MM.1S (cell line): ENCODE measurements at regions not wholly inside any gene's neighbourhood (a gene's known extent, or its start where the extent isn't known, plus 50 kb on each side); places are given as distances from the start of the nearest gene placed in this dataset.

Source experiments
- DNase-seq: peaks from one replicate; pipeline ENCODE4 v3.0.0-alpha.2; 2015
- H2AFZ ChIP-seq: fragments of 300-600 bp; sonication (generic); 2 replicates; pipeline ENCODE4 v1.6.0; 2016; ENCODE audit warnings: antibody characterized with exemption, low read length
- H3F3A ChIP-seq: fragments of 300-600 bp; sonication (generic); 2 replicates; pipeline ENCODE4 v1.6.1; 2016; ENCODE audit warnings: mild to moderate bottlenecking, antibody characterized with exemption, low read length, moderate library complexity, mixed read lengths; ENCODE audit not compliant: insufficient read depth
- H3K27ac ChIP-seq: fragments of 300-600 bp; sonication (generic); 2 replicates; pipeline ENCODE4 v1.5.1; 2016; ENCODE audit warnings: mild to moderate bottlenecking, low read length
- H3K27me3 ChIP-seq: fragments of 300-600 bp; sonication (generic); replicated peaks from 2 replicates; pipeline ENCODE4 v1.6.0; 2016; ENCODE audit warnings: low read length; ENCODE audit not compliant: insufficient read depth
- H3K36me3 ChIP-seq: fragments of 300-600 bp; sonication (generic); replicated peaks from 2 replicates; pipeline ENCODE4 v1.6.1; 2016; ENCODE audit warnings: mild to moderate bottlenecking, low read length, mixed read lengths; ENCODE audit not compliant: insufficient read depth
- H3K4me1 ChIP-seq: fragments of 300-600 bp; sonication (generic); 2 replicates; pipeline ENCODE4 v1.6.1; 2016; ENCODE audit warnings: low read length, mixed read lengths
- H3K4me2 ChIP-seq: fragments of 300-600 bp; sonication (generic); 2 replicates; pipeline ENCODE4 v1.6.0; 2016; ENCODE audit warnings: low read depth, low read length
- H3K4me3 ChIP-seq: fragments of 300-600 bp; sonication (generic); 2 replicates; pipeline ENCODE4 v1.5.1; 2016; ENCODE audit warnings: low read length, mixed read lengths
- H3K79me2 ChIP-seq: fragments of 300-600 bp; sonication (generic); 2 replicates; pipeline ENCODE4 v1.6.1; 2016; ENCODE audit warnings: mixed run types, low read length, mixed read lengths
- H3K9ac ChIP-seq: fragments of 300-600 bp; sonication (generic); 2 replicates; pipeline ENCODE4 v1.6.1; 2016; ENCODE audit warnings: low read length, mixed read lengths
- H3K9me2 ChIP-seq: fragments of 300-600 bp; sonication (generic); replicated peaks from 2 replicates; pipeline ENCODE4 v1.6.1; 2016; ENCODE audit warnings: mild to moderate bottlenecking, low read length, mixed read lengths; ENCODE audit not compliant: insufficient read depth
- H3K9me3 ChIP-seq: fragments of 300-600 bp; sonication (generic); replicated peaks from 2 replicates; pipeline ENCODE4 v1.6.1; 2016; ENCODE audit warnings: mild to moderate bottlenecking, low read length, mixed read lengths; ENCODE audit not compliant: insufficient read depth
- H4K20me1 ChIP-seq: fragments of 300-600 bp; sonication (generic); 2 replicates; pipeline ENCODE4 v1.6.1; 2016; ENCODE audit warnings: mild to moderate bottlenecking, low read length, moderate library complexity, mixed read lengths; ENCODE audit not compliant: insufficient read depth
- EZH2 ChIP-seq: fragments of 300-600 bp; sonication (generic); optimal IDR thresholded peaks from 2 replicates; pipeline ENCODE3; 2017; ENCODE audit warnings: low read depth, mild to moderate bottlenecking, antibody characterized with exemption, low read length, mixed read lengths
- EZH2phosphoT487 ChIP-seq: fragments of 300-600 bp; sonication (generic); IDR thresholded peaks from 2 replicates; pipeline ENCODE4 v1.6.1; 2018; ENCODE audit warnings: antibody characterized with exemption, low read length
- TF ChIP-seq, protein P1 (sequence below): fragments of 300-600 bp; sonication (generic); IDR thresholded peaks from 2 replicates; pipeline ENCODE4 v1.5.1; 2016; ENCODE audit warnings: antibody characterized with exemption, low read length, mixed read lengths

DNA sequence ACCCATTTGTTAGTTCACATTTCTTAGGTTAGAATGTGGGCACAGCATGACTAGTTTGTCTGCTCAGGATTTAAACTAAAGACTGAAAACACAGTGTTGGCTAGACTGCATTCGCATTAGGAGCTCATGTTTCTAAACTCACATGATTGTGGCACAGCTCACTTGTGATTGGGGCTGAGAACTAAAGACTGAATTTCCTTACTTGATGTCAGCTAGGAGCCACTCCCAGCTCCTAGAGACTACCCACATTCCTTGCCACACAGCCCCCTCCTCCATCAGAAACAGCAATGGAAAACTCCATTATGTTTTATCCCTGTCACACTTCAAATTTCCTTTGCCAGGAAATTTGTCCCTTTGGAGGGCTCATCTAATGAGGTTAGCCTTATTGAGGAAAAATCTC lies 170.2 kb upstream of the NUDT6 start:
- DNase-seq, result no peak
- H3K4me1 ChIP-seq, result no peaks in the 10 kb centered on the region
- H3F3A ChIP-seq, result no peaks in the 10 kb centered on the region
- no peak overlapping the region for H3K4me3 ChIP-seq
- no peak overlapping the region for H2AFZ ChIP-seq
- no peak for TF ChIP-seq EZH2phosphoT487
- TF ChIP-seq, protein P1, sequence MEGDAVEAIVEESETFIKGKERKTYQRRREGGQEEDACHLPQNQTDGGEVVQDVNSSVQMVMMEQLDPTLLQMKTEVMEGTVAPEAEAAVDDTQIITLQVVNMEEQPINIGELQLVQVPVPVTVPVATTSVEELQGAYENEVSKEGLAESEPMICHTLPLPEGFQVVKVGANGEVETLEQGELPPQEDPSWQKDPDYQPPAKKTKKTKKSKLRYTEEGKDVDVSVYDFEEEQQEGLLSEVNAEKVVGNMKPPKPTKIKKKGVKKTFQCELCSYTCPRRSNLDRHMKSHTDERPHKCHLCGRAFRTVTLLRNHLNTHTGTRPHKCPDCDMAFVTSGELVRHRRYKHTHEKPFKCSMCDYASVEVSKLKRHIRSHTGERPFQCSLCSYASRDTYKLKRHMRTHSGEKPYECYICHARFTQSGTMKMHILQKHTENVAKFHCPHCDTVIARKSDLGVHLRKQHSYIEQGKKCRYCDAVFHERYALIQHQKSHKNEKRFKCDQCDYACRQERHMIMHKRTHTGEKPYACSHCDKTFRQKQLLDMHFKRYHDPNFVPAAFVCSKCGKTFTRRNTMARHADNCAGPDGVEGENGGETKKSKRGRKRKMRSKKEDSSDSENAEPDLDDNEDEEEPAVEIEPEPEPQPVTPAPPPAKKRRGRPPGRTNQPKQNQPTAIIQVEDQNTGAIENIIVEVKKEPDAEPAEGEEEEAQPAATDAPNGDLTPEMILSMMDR, result no peak
- TF ChIP-seq EZH2, result no peak
- H3K9me3 ChIP-seq, result no peaks in the 10 kb centered on the region
- no peak overlapping the region for H3K27ac ChIP-seq
- no peaks in the 10 kb centered on the region for H3K79me2 ChIP-seq
- no peak overlapping the region for H3K9ac ChIP-seq
- no peaks in the 10 kb centered on the region for H3K9me2 ChIP-seq
- peaks cover 8% of the 10 kb centered on the region for H3K36me3 ChIP-seq
- no peak overlapping the region for H3K4me2 ChIP-seq
- H4K20me1 ChIP-seq, result no peaks in the 10 kb centered on the region
- H3K27me3 ChIP-seq, result no peaks in the 10 kb centered on the region

DNA sequence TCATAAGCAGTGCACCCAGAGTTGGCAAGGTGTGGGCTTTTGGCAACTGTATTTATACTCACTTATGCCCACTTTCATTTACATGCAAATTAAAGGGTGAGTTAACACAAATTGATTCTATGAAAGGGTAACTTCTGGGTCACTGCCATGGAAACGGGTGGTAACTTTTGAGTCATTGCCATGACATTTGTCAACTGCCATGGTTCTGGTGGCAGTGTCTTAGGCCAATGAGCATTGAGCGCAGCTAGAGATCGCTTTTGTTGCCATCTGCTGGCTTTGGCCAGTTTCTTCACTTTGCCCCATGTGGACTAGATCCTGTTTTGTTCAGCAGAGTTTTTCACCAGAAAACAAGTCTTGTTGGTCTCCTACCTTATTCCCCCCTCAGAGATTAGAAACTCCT lies 170.8 kb upstream of the NUDT6 start:
- Histone ChIP-seq H3K4me3 (no peak overlapping the region), H3K4me2 (no peak overlapping the region), H3K79me2 (no peaks in the 10 kb centered on the region), H3K9me3 (no peaks in the 10 kb centered on the region), H3K9ac (no peak overlapping the region), H4K20me1 (no peaks in the 10 kb centered on the region), H3K27ac (no peak overlapping the region), H3F3A (no peaks in the 10 kb centered on the region), H3K36me3 (peaks cover 8% of the 10 kb centered on the region), H3K4me1 (no peaks in the 10 kb centered on the region), H3K27me3 (no peaks in the 10 kb centered on the region), H2AFZ (no peak overlapping the region), H3K9me2 (no peaks in the 10 kb centered on the region)
- no peak for DNase-seq
- TF ChIP-seq EZH2 (no peak), EZH2phosphoT487 (no peak)
- TF ChIP-seq, protein P1, result no peak

DNA sequence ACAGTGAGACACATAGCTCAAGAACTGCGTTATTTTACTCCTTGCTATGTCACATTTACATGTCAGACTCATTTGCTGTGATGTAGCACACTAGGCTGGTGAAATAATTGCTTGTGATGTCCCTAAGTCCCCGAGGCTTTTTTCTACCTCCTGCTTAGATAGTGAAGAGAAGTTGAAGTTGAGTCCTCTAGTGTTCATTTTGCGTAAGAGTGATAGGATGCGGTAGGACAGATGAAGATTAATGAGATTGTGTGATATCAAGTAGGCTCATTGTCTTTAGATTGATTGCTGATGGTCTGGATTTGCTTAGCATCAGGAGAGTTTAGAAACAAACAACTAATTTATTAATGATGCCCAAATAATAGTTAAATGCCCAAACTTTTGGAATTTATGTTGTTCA lies 173.6 kb upstream of the NUDT6 start:
- Histone ChIP-seq H3K27me3 (no peaks in the 10 kb centered on the region), H2AFZ (no peak overlapping the region), H3K9ac (no peak overlapping the region), H3F3A (no peaks in the 10 kb centered on the region), H3K9me3 (no peaks in the 10 kb centered on the region), H3K4me1 (no peaks in the 10 kb centered on the region), H4K20me1 (no peaks in the 10 kb centered on the region), H3K4me3 (no peak overlapping the region), H3K4me2 (no peak overlapping the region), H3K79me2 (no peaks in the 10 kb centered on the region), H3K36me3 (peaks cover 3% of the 10 kb centered on the region), H3K27ac (no peak overlapping the region), H3K9me2 (no peaks in the 10 kb centered on the region)
- no peak for TF ChIP-seq EZH2phosphoT487
- TF ChIP-seq, protein P1, result 0 out of 2 replicates have a peak, but pooled peaks have one; percentile 6
- no peak for TF ChIP-seq EZH2
- no peak for DNase-seq
